ENCODE measurements at regions not wholly inside any gene's neighbourhood (a gene's known extent, or its start where the extent isn't known, plus 50 kb on each side); places are given as distances from the start of the nearest gene placed in this dataset.

- no peak overlapping the region for H2AK9ac ChIP-seq (replicated peaks; ENCODE audit: low read depth, low read length, poor library complexity)
- no peaks in the 10 kb centered on the region for H3K79me1 ChIP-seq (ENCODE audit: low read depth in 1 of 2, low read length in 2 of 2)
- H3K36me3 ChIP-seq (ENCODE audit: control insufficient read depth, insufficient read depth, low read length): no peaks in the 10 kb centered on the region
- no peak overlapping the region for H3K4me3 ChIP-seq (ENCODE audit: insufficient read depth, low read depth, low read length)
- H3K18ac ChIP-seq (ENCODE audit: low read depth, low read length): no peak overlapping the region
- H3K14ac ChIP-seq (replicated peaks; ENCODE audit: low read depth, low read length): no peak overlapping the region
- no peak overlapping the region for H4K5ac ChIP-seq (ENCODE audit: low read depth, low read length)
- intact Hi-C loops (cut with micrococcal nuclease) (no loop called here), in situ Hi-C loops (cut with MboI; ENCODE audit: low sequenced_read_pairs) (no loop called here), dilution Hi-C loops (cut with HindIII; ENCODE audit: low sequenced_read_pairs, unreplicated experiment) (no loop called here)
- H3K9ac ChIP-seq (ENCODE audit: low read depth, low read length): no peak overlapping the region
- CTCF ChIA-PET: no interaction called here
- no peak overlapping the region for H4K91ac ChIP-seq (ENCODE audit: insufficient read depth, low read depth, low read length)
- no peak overlapping the region for H3K23ac ChIP-seq (ENCODE audit: low read depth, low read length)
- ATAC-seq (ENCODE audit: low read depth) (no peak), DNase-seq (no peak)
- no peak overlapping the region for H3K56ac ChIP-seq (ENCODE audit: extremely low read depth, insufficient read depth, low read length)
- H3K4me2 ChIP-seq (ENCODE audit: low read depth, low read length): no peak overlapping the region
- no peak overlapping the region for H2BK15ac ChIP-seq (ENCODE audit: low read depth, low read length)
- WGBS, 2 experiments (ENCODE audit: extremely low coverage in 2 of 2, insufficient read length in 1 of 2): 29% methylated on average over 2 of the region's 7 CpGs; no CpG with 5 or more reads in 1 of the 2 experiments
- no peak overlapping the region for H2AK5ac ChIP-seq (ENCODE audit: low read depth, low read length)
- H2BK5ac ChIP-seq (ENCODE audit: low read depth, low read length, poor library complexity, severe bottlenecking): no peak overlapping the region
- no peak overlapping the region for H2AFZ ChIP-seq (replicated peaks; ENCODE audit: low read length, poor library complexity)
- no peak overlapping the region for H2BK20ac ChIP-seq (ENCODE audit: low read depth, low read length)
- TF ChIP-seq CEBPB (IDR thresholded peaks at IDR 0.05; ENCODE audit: low read depth, low read length): no peak
- TF ChIP-seq RCOR1 (IDR thresholded peaks at IDR 0.05; ENCODE audit: insufficient replicate concordance, low read length): no peak
- no peak for TF ChIP-seq RAD21 (IDR thresholded peaks at IDR 0.05; ENCODE audit: low read length)
- no peak for TF ChIP-seq MXI1 (IDR thresholded peaks at IDR 0.05; ENCODE audit: borderline replicate concordance, low read depth, low read length)
- TF ChIP-seq POLR2A (IDR thresholded peaks at IDR 0.05; ENCODE audit: low read depth, low read length): no peak
- POLR2A ChIA-PET (ENCODE audit: unreplicated experiment): no interaction called here
- H3K27ac ChIP-seq (ENCODE audit: insufficient read depth, low read length): no peak overlapping the region
- no peak overlapping the region for H2BK120ac ChIP-seq (ENCODE audit: low read depth, low read length)
- H3K27me3 ChIP-seq (ENCODE audit: control insufficient read depth, insufficient read depth, low read length): no peaks in the 10 kb centered on the region
- no peak overlapping the region for H3K4ac ChIP-seq (ENCODE audit: low read depth, low read length)
- no peak overlapping the region for H4K8ac ChIP-seq (ENCODE audit: low read depth in 2 of 2, low read length in 2 of 2)
- no peaks in the 10 kb centered on the region for H3K9me3 ChIP-seq (ENCODE audit: control insufficient read depth, insufficient read depth, low read length)
- no TSS peak for BruUV-seq (replicated peaks)
- no peaks in the 10 kb centered on the region for H3K4me1 ChIP-seq (ENCODE audit: control insufficient read depth, insufficient read depth, low read length)
- no peaks in the 10 kb centered on the region for H4K20me1 ChIP-seq (ENCODE audit: insufficient read depth, low read length)
- no peaks in the 10 kb centered on the region for H3K9me1 ChIP-seq (ENCODE audit: insufficient read depth, low read length)
Observed at GRCh38 chrX:15073313-15073712, 196.6 kb downstream of the ASB9 start.

Measured in IMR-90 (cell line).